DND-41 (cell line): ENCODE measurements at regions not wholly inside any gene's neighbourhood (a gene's known extent, or its start where the extent isn't known, plus 50 kb on each side); places are given as distances from the start of the nearest gene placed in this dataset.

Experiments
- ATAC-seq: fragments of 200-7000 bp; cut with Tn5 transposase; 3 replicates; pipeline ENCODE4 v1.9.1; 2021; ENCODE audit warnings: low read depth; ENCODE audit not compliant: insufficient read depth
- DNase-seq: peaks from one replicate; pipeline ENCODE4 v3.0.0-alpha.2; 2020
- H2AFZ ChIP-seq: 2 replicates; pipeline ENCODE4 v1.6.0; 2012; ENCODE audit warnings: low read depth, low read length
- H3K27ac ChIP-seq: 2 replicates; pipeline ENCODE4 v1.5.1; 2012; ENCODE audit warnings: low read length, inconsistent platforms
- H3K27me3 ChIP-seq: fragments of 200-600 bp; sonication (generic); 2 replicates; pipeline ENCODE4 v1.6.0; 2012; ENCODE audit warnings: low read length, mild to moderate bottlenecking, inconsistent platforms; ENCODE audit not compliant: insufficient read depth, poor library complexity
- H3K36me3 ChIP-seq: 2 replicates; pipeline ENCODE4 v1.5.1; 2012; ENCODE audit warnings: low read length, inconsistent platforms; ENCODE audit not compliant: insufficient read depth
- H3K4me1 ChIP-seq: 2 replicates; pipeline ENCODE4 v1.5.1; 2012; ENCODE audit warnings: mild to moderate bottlenecking, low read length; ENCODE audit not compliant: insufficient read depth
- H3K4me2 ChIP-seq: 2 replicates; pipeline ENCODE4 v1.6.0; 2012; ENCODE audit warnings: mild to moderate bottlenecking, moderate library complexity, low read length, inconsistent platforms; ENCODE audit not compliant: insufficient read depth
- H3K4me3 ChIP-seq, 2 experiments: fragments of 200-600 bp in 1 of 2; shearing (Covaris generic) in 1 of 2; 2 replicates each; pipeline ENCODE4 v1.5.1; 2012 to 2016; ENCODE audit warnings: inconsistent platforms in 2 of 2, low read length in 2 of 2, mild to moderate bottlenecking in 2 of 2, low read depth in 1 of 2, moderate library complexity in 1 of 2
- H3K79me2 ChIP-seq: 2 replicates; pipeline ENCODE4 v1.6.0; 2012; ENCODE audit warnings: low read length, inconsistent platforms; ENCODE audit not compliant: insufficient read depth
- H3K9ac ChIP-seq: 2 replicates; pipeline ENCODE4 v1.6.0; 2012; ENCODE audit warnings: low read depth, mild to moderate bottlenecking, inconsistent platforms, low read length, moderate library complexity
- H3K9me3 ChIP-seq: 2 replicates; pipeline ENCODE4 v1.5.1; 2012; ENCODE audit warnings: low read length, moderate library complexity, mild to moderate bottlenecking, inconsistent platforms; ENCODE audit not compliant: insufficient read depth, severe bottlenecking
- H4K20me1 ChIP-seq: 2 replicates; pipeline ENCODE4 v1.6.0; 2012; ENCODE audit warnings: low read length; ENCODE audit not compliant: insufficient read depth
- CTCF ChIP-seq: IDR thresholded peaks from 2 replicates; pipeline ENCODE4 v1.5.1; 2012; ENCODE audit warnings: borderline replicate concordance, low read length, moderate library complexity, mild to moderate bottlenecking; ENCODE audit not compliant: poor library complexity, severe bottlenecking; ENCODE audit errors: extremely low read depth
- EZH2 ChIP-seq: IDR thresholded peaks from 3 replicates; pipeline ENCODE4 v1.6.1; 2012; ENCODE audit warnings: borderline replicate concordance, low read depth, mild to moderate bottlenecking, moderate library complexity, low read length, inconsistent platforms; ENCODE audit not compliant: severe bottlenecking

DNA sequence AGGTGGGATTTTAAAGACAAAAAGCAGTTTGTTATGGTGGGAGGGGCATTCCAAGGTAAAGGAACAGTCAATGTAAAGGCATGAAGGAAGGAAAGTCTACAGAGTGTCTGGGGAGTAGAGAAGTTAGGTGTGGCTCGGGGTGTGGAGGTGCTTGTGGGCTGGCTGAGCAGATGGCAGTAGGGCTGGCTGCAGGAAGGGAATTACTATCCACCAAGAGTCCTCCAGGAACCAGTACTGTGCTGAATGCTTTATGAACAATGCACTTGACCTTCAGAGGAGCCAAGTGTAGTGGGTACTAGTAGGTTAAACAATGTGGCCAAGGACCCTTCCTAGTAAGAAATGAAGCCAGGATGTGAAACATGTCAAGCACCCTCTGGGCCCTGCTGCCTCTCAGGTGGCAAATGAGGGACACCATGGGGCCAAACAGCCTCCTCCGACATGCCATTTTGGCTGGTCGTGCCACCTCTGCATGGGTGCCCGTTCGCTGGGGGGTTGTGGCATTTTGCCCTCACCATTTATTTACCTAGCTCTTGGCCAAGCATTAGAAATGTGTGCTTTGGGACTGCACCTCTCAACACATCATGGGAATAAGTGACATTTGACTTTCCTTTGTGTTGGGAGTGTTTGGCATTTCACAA lies 123.6 kb upstream of the TENM4 start:
- DNase-seq (no peak), ATAC-seq (no peak)
- TF ChIP-seq EZH2 (no peak), CTCF (no peak)
- no peak overlapping the region for H3K27ac ChIP-seq
- H3K4me2 ChIP-seq = no peak overlapping the region
- H3K9ac ChIP-seq = no peak overlapping the region
- H4K20me1 ChIP-seq = no peaks in the 10 kb centered on the region
- no peak overlapping the region for H3K4me3 ChIP-seq
- peaks cover 4% of the 10 kb centered on the region for H3K27me3 ChIP-seq
- H3K4me1 ChIP-seq = no peaks in the 10 kb centered on the region
- no peaks in the 10 kb centered on the region for H3K79me2 ChIP-seq
- H2AFZ ChIP-seq = no peak overlapping the region
- no peaks in the 10 kb centered on the region for H3K9me3 ChIP-seq
- H3K36me3 ChIP-seq = no peaks in the 10 kb centered on the region

DNA sequence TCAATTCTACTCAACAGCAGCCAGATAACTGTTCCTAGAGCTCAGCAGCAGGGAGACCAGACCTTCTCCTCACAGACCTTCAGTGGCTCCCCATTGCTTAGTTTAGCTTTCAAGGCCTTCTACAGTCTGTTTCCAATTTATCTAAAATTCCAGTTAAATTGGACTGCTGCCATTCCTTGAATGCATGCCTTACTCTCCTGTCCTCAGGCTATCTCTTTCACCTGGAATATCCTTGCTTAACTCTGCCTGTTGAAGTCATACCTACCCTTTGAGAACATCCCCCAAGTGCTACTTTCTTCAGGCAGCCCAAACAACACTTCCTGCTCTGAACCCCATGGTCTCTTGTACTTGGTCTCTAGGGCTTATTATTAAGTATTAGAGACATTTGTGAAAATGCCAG lies 120.7 kb upstream of the TENM4 start:
- Histone ChIP-seq H3K36me3 (no peaks in the 10 kb centered on the region), H3K9ac (no peak overlapping the region), H2AFZ (no peak overlapping the region), H3K79me2 (no peaks in the 10 kb centered on the region), H3K4me2 (no peak overlapping the region), H3K9me3 (no peaks in the 10 kb centered on the region), H3K4me1 (no peaks in the 10 kb centered on the region), H4K20me1 (no peaks in the 10 kb centered on the region), H3K27ac (no peak overlapping the region), H3K27me3 (peaks cover 4% of the 10 kb centered on the region), H3K4me3 (no peak overlapping the region)
- DNase-seq (no peak), ATAC-seq (no peak)
- no peak for TF ChIP-seq EZH2
- TF ChIP-seq CTCF = no peak

DNA sequence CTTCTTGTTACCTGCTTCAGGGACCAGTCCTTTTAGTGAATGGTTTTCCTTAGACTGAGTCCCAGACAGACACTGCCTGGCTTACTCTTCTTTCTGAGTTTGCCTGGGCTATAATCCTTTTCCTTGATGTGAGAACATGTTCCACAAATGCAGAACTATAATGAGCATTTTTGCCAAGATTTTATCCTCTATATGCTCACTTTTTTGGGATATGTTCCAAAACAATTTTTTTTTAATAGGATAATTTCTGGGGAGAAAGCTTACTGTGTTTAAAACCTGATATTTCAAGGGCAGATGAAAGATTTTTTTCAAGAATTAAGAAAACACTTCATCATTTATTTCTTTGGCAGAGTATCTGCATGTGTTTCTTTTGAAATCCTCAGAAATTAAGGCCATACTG lies 110.0 kb upstream of the TENM4 start:
- Histone ChIP-seq H3K9me3 (no peaks in the 10 kb centered on the region), H2AFZ (no peak overlapping the region), H4K20me1 (no peaks in the 10 kb centered on the region), H3K4me2 (no peak overlapping the region), H3K9ac (no peak overlapping the region), H3K4me3 (no peak overlapping the region), H3K4me1 (no peaks in the 10 kb centered on the region), H3K36me3 (no peaks in the 10 kb centered on the region), H3K79me2 (no peaks in the 10 kb centered on the region), H3K27ac (no peak overlapping the region), H3K27me3 (no peaks in the 10 kb centered on the region)
- no peak for ATAC-seq
- TF ChIP-seq CTCF (no peak), EZH2 (no peak)
- no peak for DNase-seq

- DNase-seq (no peak), ATAC-seq (no peak)
- TF ChIP-seq CTCF (no peak), EZH2 (no peak)
- Histone ChIP-seq H3K4me2 (no peak overlapping the region), H2AFZ (no peak overlapping the region), H3K36me3 (no peaks in the 10 kb centered on the region), H3K4me3 (no peak overlapping the region), H3K27ac (no peak overlapping the region), H3K4me1 (no peaks in the 10 kb centered on the region), H3K79me2 (no peaks in the 10 kb centered on the region), H3K9ac (no peak overlapping the region), H3K9me3 (no peaks in the 10 kb centered on the region), H4K20me1 (no peaks in the 10 kb centered on the region), H3K27me3 (no peaks in the 10 kb centered on the region)
These were observed 106.4 kb upstream of the TENM4 start for GRCh38 chr11:79547256-79547655.
